Fibroblast of skin of abdomen (primary cell): ENCODE measurements at regions not wholly inside any gene's neighbourhood (a gene's known extent, or its start where the extent isn't known, plus 50 kb on each side); places are given as distances from the start of the nearest gene placed in this dataset.

Experiments used
- DNase-seq: peaks from one replicate; pipeline ENCODE4 v3.0.0-alpha.2; 2013

DNA sequence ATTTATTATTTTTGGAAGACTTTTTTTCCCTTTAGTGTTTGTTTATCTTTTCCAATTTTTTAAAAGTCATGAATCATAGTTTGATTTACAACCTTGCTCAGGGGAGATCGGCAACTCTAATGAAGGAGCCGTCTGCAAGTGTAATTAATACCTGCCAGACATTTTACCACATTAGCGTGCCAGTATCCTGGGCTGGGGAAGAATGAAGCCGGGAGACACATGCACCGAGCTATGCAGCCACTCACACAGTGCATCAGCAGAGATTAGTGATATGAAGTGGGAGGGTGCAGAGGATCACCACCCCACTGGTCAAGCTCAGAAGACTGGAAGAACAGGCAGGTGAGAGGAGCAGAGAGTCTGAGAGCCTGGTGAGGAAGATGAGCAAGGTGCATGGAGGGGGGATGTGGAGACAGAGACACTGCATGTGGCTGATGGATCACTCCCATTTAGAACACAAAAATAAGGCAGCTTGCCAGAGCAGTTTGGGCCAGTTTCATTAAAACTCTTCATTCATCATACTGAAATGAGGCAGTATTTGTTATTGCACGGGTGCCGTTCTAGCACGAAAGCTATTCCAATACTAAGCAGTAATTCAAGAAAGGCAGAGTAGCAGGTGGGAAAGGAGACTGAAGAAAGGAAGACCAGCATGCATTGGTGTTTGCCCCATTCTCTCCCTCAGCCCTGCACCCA is 821.6 kb downstream of the TUSC7 start:
- peak; percentile 23 for DNase-seq

DNA sequence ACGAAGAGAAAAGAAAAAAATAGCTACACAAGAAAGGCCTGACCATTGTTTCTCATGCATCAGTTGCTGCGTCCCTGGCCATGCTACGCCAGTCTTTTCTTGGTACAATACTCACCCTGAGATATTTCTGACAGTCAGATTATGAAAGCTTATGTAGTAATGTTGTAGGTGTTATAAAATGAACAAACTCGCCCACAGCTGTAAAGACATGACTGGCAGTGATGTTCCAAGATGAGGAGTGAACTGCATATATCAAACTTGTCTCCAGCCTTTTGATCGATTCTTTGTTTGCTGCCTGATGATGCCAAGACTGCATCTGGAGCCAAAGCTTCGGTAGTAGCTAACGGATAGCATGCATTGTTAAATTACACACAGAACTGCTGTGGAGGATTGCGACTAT is 822.7 kb downstream of the TUSC7 start:
- no peak for DNase-seq

DNA sequence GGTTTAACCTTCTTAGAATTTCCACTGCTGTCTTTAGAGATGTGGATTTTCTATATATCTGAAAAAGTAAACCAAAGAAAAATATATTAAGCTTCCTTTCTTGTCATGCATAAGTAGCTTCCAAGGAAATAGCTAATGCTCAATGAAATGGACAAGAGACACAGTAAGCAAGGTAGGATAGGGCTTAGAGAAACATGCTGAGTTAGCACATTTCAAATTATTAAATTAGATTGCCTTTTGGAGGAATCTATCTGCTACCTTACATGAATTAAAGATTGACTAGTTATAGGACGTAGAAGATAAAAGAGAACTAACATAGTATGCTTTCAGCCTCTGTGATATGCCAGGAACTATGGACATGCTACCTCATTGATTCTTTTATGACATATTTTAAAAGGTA is 824.6 kb downstream of the TUSC7 start:
- DNase-seq: no peak

DNA sequence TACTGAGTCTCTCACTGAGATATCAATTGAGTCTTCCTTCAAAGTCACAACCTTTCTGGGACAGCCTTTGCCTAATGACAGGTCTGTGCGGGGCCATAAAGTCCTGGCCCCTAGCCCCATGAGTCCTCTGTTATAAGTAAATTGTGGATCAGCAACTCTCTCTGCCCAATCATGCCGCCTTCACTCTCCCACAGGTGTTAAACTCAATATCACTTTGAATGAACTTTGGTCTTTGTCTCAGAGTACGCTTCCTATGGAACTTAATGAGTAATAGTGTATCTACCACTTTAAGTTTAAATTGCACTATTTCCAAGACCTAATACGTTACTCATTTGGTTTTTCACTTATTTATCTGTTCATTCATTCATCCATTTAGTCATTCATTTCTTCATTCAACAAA is 826.4 kb downstream of the TUSC7 start:
- no peak for DNase-seq

DNA sequence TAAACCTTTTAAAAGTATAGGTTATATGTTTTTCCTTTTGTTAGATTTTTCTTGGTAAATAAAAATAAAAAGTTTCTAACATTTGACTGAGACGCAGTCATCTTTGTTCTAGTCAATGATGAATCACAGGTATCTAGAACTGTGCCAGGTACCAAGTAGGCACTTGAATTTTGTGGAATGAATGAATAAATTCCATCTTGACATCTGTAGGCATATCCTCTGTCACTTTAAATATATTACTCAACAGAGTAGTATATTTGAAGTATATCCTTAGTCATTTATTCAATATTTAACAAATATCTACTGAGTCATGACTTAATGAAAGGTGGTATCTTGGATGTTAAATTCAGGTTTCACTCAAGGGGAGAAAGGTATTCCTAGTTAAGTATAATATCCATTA is 828.4 kb downstream of the TUSC7 start:
- DNase-seq: no peak

DNA sequence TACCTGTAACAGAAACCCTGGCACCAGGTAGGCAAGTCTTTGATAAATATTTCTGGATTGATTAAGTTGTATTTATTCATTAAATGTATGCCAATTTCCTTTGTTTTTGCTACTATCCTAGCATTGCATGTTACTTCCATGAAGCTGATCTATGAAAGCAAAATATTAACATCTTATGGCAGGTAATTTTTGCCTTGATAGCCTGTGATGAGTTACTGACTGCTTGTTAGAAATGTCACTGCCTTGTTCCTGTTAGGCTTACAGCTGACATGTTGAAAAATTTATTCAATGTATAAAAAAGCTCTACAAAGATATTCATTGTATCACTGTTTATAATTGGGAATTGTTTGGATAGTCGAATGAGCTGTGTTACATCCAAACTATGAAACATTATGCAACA is 830.1 kb downstream of the TUSC7 start:
- DNase-seq: no peak

DNA sequence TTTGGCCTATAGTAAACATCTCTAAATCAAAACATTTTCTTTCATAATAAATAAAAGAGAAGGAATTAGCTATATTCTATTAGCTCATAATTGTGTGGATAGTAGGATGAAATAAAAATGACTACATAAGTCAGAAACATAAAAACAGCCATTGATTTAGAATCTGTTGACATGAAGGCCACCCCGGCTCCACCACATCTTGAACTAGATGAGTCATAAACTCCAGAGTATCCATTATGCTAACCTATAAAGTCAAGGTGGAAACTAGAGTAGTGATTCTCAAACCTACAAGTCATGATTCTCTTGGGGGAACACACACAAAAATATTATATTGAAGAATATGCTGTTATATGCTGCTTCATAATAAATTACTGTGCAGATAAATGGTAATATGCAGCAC is 831.0 kb downstream of the TUSC7 start:
- peak; percentile 61 for DNase-seq

DNA sequence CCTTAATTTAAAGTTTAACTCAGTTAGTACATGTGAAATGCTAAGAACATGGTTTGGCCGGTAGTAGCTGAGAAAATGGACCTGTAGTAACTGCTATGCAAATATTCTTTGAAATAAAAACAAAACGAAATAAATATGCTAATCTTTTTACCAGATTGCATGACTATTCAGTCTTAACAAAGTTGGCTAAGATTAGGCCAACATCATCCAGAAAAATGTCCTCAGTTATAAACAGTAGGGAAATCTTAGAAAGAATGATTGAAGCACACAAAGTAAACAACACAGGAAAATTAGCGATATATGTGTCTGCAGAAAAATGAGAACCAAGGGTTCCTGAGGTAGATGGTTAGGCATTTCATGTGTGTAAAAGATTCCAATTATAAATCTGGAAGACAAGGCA is 832.1 kb downstream of the TUSC7 start:
- DNase-seq: no peak

DNA sequence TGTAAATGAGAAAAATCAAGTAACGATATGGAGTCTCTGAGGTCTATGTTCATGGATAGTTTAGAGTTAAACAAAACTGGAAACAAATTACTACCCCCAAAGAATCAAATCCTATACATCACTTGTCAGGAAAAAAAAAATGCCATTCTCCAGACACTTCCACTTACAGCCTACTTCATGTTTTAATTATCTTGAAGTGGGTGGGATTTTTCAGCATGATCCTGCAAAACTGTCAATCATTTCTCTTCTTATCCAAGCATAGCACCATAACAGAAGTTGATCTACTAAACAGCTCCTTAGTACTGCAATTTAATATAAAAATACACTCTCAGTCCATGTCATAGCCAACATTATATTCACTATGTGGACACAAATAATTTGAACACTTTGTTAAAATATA is 833.9 kb downstream of the TUSC7 start:
- DNase-seq: no peak

DNA sequence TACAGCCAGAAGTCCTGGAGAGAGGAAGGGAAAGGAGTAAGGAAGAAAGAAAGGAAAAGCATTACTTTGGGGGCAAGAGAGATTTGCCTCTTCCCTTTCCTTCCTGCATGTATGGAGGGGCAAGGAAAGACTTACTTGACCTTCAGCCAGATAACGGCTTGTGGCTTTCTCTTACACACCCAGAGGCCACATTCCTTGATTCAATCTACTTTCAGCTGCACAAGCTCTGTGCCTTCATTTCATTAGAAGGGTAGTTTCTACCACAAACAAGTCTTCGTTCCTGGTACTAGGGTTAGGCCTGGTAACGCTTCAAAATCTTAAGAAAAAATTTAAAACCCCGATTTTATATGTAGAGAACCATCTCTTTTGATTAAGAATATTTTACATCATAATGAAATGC is 835.9 kb downstream of the TUSC7 start:
- no peak for DNase-seq

DNA sequence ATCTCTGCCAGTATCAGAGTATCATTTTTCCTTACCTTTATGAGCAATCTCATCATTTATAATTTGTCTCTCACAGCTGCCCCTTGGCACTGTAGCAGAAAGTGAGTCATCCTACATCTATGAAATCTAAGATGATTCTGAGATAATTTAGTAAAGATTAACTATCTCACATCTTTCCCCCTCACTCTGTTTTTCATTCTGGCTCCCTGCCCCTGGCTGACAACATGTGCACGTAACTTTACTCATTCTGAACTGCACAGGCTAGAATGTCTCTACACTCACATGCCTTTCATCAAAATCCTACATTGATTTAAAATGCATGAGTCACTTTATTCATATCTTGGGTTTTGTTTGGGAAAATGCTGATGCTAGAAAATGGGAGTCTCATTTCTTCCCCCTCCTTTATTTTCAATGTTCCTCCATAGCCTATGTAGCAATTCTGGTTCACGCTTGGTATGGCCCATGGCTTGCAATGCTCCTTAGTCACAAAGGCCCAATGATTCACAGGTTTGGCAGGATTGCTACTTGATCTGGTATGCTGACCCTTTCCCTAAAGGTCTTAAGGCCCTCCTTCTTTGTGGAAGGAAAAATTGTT is 838.5 kb downstream of the TUSC7 start:
- DNase-seq: peak; percentile 95

DNA sequence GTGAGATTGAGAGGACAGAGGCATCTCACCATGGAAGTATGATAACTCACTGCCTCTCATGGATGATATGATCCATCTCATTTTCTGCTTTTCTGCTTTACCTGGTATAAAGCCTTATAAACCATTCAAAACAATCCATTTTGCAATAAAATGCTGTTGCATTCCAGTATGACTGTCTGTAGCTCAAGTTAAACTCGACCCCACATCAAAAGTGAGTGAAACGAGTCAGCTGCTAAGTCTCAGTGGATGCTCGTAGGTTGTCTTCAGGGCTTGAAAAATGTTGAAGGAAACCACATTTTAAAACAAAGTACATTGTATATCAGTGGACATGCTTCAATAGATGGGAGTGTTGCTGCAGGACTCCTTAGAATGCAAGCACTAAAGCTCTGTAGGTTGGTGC is 839.0 kb downstream of the TUSC7 start:
- DNase-seq: peak; percentile 73

DNA sequence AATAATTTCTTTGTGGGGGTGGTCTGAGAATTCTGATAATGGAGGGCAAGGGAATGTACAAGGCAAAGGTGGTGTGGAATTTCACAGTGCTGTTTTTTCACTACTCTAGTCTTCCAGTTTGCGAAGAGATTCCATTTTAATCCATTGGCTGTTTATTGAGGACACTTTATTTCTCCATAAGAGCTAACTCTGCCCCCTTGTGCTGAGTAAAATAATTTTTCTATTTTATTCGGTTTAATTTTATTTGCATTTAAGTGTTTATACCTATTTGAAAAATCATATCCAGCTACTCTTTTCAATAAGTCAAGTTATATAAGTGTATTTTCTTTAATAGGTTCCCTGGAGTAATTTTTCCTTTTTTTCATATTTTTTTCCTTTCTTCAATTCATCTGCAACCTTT is 840.1 kb downstream of the TUSC7 start:
- no peak for DNase-seq

DNA sequence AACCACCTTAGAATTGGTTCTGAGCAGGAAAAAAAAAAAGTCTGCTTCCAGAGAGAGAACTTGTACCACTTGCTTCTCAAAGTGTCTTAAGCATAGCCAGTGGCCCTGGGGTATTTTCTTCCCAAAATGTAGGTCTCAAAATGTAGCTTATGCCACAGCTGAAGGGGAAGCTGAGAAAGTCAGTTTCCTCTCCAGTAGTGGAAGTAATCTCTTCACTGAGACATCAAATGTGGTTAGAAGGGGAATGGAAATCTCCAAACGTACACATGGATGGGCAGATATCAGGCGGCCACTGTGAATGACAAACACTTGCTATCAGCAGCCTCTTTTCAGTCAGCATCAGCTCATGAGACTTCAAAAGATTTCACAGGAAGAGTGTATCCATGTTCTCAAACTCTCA is 841.2 kb downstream of the TUSC7 start:
- no peak for DNase-seq

DNA sequence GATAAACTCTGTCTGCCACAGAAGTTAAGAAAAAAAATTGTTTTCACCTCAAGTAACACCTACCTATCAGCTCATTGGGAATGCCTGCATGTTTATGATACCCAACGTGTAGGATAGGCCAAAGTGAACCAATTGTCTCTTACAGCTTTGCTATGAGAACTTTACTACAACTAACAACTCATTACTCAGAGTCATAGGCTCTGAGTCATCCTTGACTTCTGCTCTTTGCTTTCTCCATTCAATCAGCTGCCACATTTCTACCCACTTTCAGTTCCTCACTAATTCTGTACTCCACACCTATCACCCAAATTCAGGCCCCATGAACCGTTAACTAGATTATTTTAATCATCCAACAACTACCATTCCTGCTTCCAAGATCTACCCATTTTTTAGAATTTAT is 843.9 kb downstream of the TUSC7 start:
- peak; percentile 39 for DNase-seq

DNA sequence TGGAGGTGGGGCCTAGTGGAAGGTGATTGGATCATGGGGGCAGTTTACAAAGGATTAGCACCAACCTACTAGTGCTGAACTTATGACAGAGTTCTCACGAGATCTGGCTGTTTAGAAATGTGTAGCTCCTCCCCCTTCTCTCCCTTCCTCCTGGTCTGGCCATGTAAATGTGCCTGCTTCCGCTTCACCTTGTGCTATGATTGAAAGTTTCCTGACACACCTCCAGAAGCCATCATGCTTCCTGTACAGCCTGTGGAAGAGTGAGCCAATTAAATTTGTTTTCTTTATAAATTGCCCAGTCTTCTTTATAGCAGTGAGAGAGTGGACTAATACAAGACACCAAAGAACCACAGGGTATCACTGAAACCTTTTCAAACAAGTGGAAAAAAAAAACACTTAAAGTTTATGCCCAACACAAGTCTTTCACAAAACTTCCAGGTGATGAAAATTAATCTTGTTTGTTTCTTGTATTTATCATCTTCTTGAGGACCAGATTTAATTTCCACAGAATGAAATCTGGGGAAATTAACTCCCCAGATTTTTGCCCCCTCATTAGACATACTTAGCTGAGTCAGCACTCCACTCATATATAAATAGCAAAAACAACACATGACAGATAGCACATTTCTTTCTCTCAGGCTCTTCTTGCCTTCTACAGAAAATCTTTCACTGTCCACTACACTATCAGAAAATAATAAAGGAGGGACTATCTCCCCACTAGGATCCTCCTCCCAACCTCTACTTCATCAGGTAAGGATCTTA is 847.2 kb downstream of the TUSC7 start:
- no peak for DNase-seq

DNA sequence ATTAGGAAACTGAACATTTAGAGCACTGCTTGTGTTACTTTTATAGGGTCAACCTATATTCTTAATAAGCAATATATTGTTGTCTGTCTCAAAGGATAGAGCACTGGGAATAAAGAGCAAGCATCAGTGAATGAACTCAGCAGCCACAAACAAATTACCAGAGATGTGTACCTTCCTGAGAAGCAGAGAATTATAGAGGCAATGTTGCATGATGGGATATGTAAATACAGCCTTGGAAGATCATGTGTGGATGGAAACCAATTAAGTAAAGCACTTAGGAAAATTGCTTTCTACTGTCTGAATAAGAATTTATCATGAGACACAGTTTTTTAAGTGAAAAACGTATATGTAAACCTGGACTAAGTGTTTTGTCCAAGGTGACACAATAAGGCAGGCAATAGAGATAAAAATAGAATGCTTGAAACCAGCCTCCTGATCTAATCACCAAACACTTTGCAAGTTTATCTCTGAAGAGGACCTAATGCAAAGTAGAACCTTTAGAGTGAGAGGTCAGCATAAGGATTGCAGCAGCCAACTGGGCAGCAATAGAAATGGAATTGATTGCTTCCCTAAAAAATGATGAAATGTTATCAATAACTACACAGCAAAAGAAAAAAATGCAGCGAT is 848.0 kb downstream of the TUSC7 start:
- no peak for DNase-seq

DNA sequence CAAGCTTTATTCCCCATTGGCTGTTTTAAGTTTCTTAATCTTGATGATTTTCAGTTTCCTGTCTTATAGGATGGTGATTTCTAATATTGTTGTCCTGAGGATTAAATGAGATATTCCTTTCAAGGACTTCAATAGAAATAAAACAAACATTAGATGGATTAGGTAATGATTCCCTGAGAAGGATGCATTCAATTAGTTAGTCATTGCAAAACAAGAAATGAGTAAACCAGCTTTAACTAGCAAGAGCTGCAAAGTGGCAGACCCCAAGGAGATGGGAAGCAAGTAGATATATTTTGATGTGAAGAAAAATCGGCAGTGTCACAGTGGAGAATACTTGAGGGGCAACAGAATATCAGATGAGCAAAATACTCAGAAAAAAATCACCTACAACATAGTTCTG is 849.1 kb downstream of the TUSC7 start:
- no peak for DNase-seq

DNA sequence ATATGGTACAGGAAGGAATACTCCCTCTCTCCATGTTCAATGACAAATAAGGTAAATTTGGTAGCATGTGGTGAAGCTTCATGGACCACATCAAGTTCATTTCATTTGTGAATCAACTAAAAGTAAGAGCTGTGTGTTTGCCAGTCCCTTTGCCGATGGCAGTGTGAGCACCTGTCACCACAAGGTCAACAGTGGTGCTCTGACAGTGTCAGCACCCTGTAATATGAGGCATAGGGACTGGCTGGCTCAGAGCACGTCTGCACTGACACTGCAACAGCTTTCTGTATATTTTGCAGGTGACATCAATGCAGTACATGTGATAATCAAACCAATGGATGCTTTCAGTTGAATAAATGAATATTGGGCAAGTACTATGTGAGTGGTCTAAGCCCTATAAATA is 852.4 kb downstream of the TUSC7 start:
- no peak for DNase-seq

DNA sequence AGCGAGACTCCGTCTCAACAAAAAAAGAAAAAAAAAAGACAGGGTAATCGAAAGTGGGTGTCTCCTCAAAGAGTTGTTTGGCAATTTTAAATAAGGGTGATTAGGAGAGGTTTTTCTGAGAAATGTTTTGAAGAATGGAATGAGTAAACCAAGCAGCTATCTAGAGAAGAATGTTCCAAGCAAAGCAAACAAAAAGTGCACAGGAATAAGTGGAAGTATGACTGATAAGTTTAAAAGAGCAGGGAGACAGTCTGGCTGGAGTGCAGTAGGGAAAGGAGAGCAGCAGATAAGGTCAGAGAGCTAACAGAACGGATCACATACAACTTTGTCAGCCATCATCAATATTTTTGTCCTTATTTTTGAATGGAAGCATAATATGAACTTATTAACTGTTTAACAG is 853.5 kb downstream of the TUSC7 start:
- no peak for DNase-seq

DNA sequence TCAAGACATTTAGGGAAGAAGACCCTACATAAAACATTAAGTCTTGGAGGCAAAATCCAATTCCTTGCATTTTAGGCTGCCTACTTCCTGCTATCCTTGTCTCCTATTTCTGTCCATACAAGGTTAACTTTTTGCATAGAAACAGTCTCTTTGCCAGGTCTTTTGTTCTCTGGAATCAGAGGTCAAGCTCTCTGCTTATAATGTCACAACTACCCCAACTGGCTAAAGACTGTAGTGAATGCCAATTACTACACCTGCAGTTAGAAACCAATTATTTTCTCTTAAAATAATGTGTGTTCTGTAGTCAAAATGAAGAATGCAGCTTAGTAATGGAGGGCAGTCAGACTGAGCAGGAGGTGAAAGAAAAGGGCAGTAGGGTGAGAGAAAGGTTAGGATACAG is 856.2 kb downstream of the TUSC7 start:
- no peak for DNase-seq

DNA sequence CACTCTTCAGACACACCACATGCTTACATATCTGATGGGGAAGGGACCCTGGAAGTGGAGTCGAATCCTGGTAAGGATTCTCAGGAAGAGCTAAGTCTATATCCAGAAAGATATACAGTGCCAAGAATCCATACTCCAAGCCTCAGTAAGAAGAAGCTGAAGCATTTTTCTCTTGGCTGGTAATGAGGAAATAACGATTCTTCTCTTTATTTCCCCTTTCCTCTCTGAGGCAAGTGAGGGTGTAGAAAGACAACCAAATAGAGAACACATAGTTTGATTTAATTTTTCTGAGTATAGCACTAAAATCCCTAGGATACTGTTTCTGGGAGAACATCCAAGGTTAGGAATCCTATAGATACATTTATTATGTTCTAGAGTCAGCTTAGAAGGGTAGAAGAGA is 857.3 kb downstream of the TUSC7 start:
- no peak for DNase-seq

DNA sequence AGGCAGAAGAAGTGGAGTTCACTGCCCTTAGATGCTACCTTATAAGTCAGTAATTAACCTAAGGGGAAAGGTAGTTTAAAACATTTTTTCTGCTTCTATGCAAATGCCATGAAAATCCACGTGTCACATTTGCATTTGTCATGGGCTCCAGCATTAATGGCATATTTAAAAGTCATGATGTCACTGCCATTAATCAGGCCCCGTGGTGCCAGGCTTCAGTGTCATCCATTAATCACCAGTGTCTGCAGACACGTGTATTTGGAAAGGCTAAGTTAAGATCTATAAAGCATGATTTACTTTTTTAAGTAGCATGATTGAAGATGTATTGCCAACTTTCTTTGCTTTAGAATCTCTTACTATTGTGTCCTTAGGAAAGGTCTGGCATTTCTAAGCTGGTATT is 857.8 kb downstream of the TUSC7 start:
- no peak for DNase-seq

DNA sequence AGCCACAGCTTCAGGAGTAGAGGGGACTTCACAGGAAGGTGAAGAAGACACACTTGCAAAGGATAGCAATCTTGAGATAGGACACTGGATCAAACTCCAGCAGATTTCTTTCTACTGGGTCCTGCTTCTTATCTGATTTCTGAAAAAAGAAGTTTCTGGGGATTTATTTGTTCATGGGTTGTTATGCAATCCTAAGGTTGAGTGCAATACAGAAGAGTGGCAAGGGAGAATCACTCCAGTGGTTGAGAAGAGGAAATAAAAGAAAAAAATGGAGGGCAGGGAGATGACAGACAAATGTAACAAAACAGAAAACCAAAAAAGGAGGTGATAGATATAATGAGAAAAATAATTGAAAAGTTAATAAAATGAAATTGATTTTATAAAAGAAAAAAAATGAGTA is 858.3 kb downstream of the TUSC7 start:
- no peak for DNase-seq
